A172 (cell line): ENCODE measurements at regions not wholly inside any gene's neighbourhood (a gene's known extent, or its start where the extent isn't known, plus 50 kb on each side); places are given as distances from the start of the nearest gene placed in this dataset.
A peak's percentile ranks its signal among the peaks of the same experiment; 100 is the strongest.

Experiments
- DNase-seq: peaks from one replicate; pipeline ENCODE4 v3.0.0-alpha.2; 2015; ENCODE audit warnings: low spot score

GRCh38 chr3:104735691-104736090 is 631.0 kb upstream of the ALCAM start:
- DNase-seq: no peak

- DNase-seq: no peak
Measured at GRCh38 chr3:104738271-104738670, 628.4 kb upstream of the ALCAM start.

GRCh38 chr3:104740874-104741379 is 625.8 kb upstream of the ALCAM start:
- DNase-seq: no peak

GRCh38 chr3:104742044-104742443 is 624.7 kb upstream of the ALCAM start:
- no peak for DNase-seq

- DNase-seq: no peak
Measured at GRCh38 chr3:104745313-104745712, 621.4 kb upstream of the ALCAM start.

- no peak for DNase-seq
Measured at GRCh38 chr3:104746056-104746455, 620.7 kb upstream of the ALCAM start.

GRCh38 chr3:104750581-104750980 is 616.1 kb upstream of the ALCAM start:
- no peak for DNase-seq

- DNase-seq: no peak
Measured at GRCh38 chr3:104755791-104756190, 610.9 kb upstream of the ALCAM start.

GRCh38 chr3:104763007-104763406 is 603.7 kb upstream of the ALCAM start:
- no peak for DNase-seq

GRCh38 chr3:104764496-104764895 is 602.2 kb upstream of the ALCAM start:
- DNase-seq: no peak

GRCh38 chr3:104768886-104769285 is 597.8 kb upstream of the ALCAM start:
- DNase-seq: peak; percentile 41

- no peak for DNase-seq
Measured at GRCh38 chr3:104779324-104779723, 587.4 kb upstream of the ALCAM start.

- DNase-seq: no peak
Measured at GRCh38 chr3:104781112-104781511, 585.6 kb upstream of the ALCAM start.

- DNase-seq: peak; percentile 1
Measured at GRCh38 chr3:104785947-104786346, 580.8 kb upstream of the ALCAM start.

- no peak for DNase-seq
Measured at GRCh38 chr3:104787306-104787705, 579.4 kb upstream of the ALCAM start.

GRCh38 chr3:104788807-104789206 is 577.9 kb upstream of the ALCAM start:
- no peak for DNase-seq

- no peak for DNase-seq
Measured at GRCh38 chr3:104791331-104791730, 575.4 kb upstream of the ALCAM start.

- no peak for DNase-seq
Measured at GRCh38 chr3:104796556-104796955, 570.2 kb upstream of the ALCAM start.

GRCh38 chr3:104805042-104805441 is 561.7 kb upstream of the ALCAM start:
- DNase-seq: no peak

GRCh38 chr3:104805508-104805907 is 561.2 kb upstream of the ALCAM start:
- no peak for DNase-seq

GRCh38 chr3:104810896-104811295 is 555.8 kb upstream of the ALCAM start:
- DNase-seq: no peak

GRCh38 chr3:104816008-104816407 is 550.7 kb upstream of the ALCAM start:
- DNase-seq: no peak

- no peak for DNase-seq
Measured at GRCh38 chr3:104816716-104817115, 550.0 kb upstream of the ALCAM start.

- DNase-seq: no peak
Measured at GRCh38 chr3:104819333-104819732, 547.4 kb upstream of the ALCAM start.

GRCh38 chr3:104820959-104821358 is 545.8 kb upstream of the ALCAM start:
- no peak for DNase-seq
